Neural cell (in vitro differentiated cells): ENCODE measurements at regions not wholly inside any gene's neighbourhood (a gene's known extent, or its start where the extent isn't known, plus 50 kb on each side); places are given as distances from the start of the nearest gene placed in this dataset.

Experiments used
- CTCF ChIP-seq: fragments of 450-650 bp; IDR thresholded peaks from 2 replicates; pipeline ENCODE4 v1.5.1; 2014; ENCODE audit warnings: antibody characterized with exemption, mild to moderate bottlenecking, moderate library complexity; ENCODE audit not compliant: poor library complexity, severe bottlenecking
- EP300 ChIP-seq: fragments of 450-650 bp; conservative IDR thresholded peaks from 2 replicates; pipeline ENCODE4 v1.6.1; 2014; ENCODE audit warnings: antibody characterized with exemption, mild to moderate bottlenecking, moderate library complexity; ENCODE audit not compliant: poor library complexity, severe bottlenecking
- EZH2 ChIP-seq: fragments of 200-600, 300-800 bp; shearing (Covaris generic), sonication (generic); IDR thresholded peaks from 2 replicates; pipeline ENCODE4 v1.6.1; 2014; ENCODE audit warnings: antibody characterized with exemption, low read length, borderline replicate concordance, mild to moderate bottlenecking; ENCODE audit not compliant: insufficient read depth, poor library complexity, severe bottlenecking
- MXI1 ChIP-seq: fragments of 450-650 bp; conservative IDR thresholded peaks from 2 replicates; pipeline ENCODE4 v1.6.1; 2014; ENCODE audit warnings: antibody characterized with exemption, mild to moderate bottlenecking; ENCODE audit not compliant: poor library complexity, severe bottlenecking
- POLR2AphosphoS5 ChIP-seq: IDR thresholded peaks from 2 replicates; pipeline ENCODE4 v1.6.1; 2012
- RAD21 ChIP-seq: fragments of 450-650 bp; conservative IDR thresholded peaks from 2 replicates; pipeline ENCODE4 v1.6.1; 2014; ENCODE audit warnings: antibody characterized with exemption, mild to moderate bottlenecking, moderate library complexity
- REST ChIP-seq: IDR thresholded peaks from 2 replicates; pipeline ENCODE4 v1.6.1; 2012; ENCODE audit warnings: borderline replicate concordance
- SMC3 ChIP-seq: fragments of 450-650 bp; conservative IDR thresholded peaks from 2 replicates; pipeline ENCODE4 v1.6.1; 2014; ENCODE audit warnings: antibody characterized with exemption, mild to moderate bottlenecking, moderate library complexity; ENCODE audit not compliant: poor library complexity
- TAF1 ChIP-seq: IDR thresholded peaks from 2 replicates; pipeline ENCODE4 v1.6.1; 2012; ENCODE audit warnings: low read depth

GRCh38 chr4:126834854-126835253, 797.9 kb upstream of the INTU start:
- no peak for TF ChIP-seq CTCF
- TF ChIP-seq EP300: no peak
- TF ChIP-seq SMC3: no peak
- no peak for TF ChIP-seq POLR2AphosphoS5
- TF ChIP-seq TAF1: no peak
- no peak for TF ChIP-seq RAD21
- TF ChIP-seq EZH2: no peak
- no peak for TF ChIP-seq REST
- TF ChIP-seq MXI1: no peak
